Activated CD8-positive, alpha-beta memory T cell treated with anti-CD3 and anti-CD28 coated beads for 4 hours (primary cell): ENCODE measurements at regions not wholly inside any gene's neighbourhood (a gene's known extent, or its start where the extent isn't known, plus 50 kb on each side); places are given as distances from the start of the nearest gene placed in this dataset.
"Not testable (repeated sequence)": the region's sequence is repeated elsewhere in the genome, so short reads cannot be mapped to it uniquely, and the experiment has no call there.

ENCODE experiments used
- DNase-seq, 2 donors: peaks; one replicate each; pipeline ENCODE4 v3.0.0-alpha.2; 2020; ENCODE audit warnings: low read depth in 2 of 2

- DNase-seq, result not testable (repeated sequence)
These were observed 460.2 kb downstream of the RPIA start for GRCh38 chr2:89151699-89152098.

- DNase-seq, result not testable (repeated sequence)
These were observed 461.0 kb downstream of the RPIA start for GRCh38 chr2:89152501-89152900.

GRCh38 chr2:89153210-89153609, 461.7 kb downstream of the RPIA start:
- not testable (repeated sequence) for DNase-seq

- not testable (repeated sequence) for DNase-seq
These were observed 462.8 kb downstream of the RPIA start for GRCh38 chr2:89154247-89154682.

- not testable (repeated sequence) for DNase-seq
These were observed 468.8 kb downstream of the RPIA start for GRCh38 chr2:89160306-89160705.

GRCh38 chr2:89161626-89162025, 470.2 kb downstream of the RPIA start:
- DNase-seq, result not testable (repeated sequence)

GRCh38 chr2:89170506-89171173, 479.2 kb downstream of the RPIA start:
- not testable (repeated sequence) for DNase-seq

- DNase-seq, result not testable (repeated sequence)
These were observed 479.7 kb downstream of the RPIA start for GRCh38 chr2:89171174-89171519.

- not testable (repeated sequence) for DNase-seq
These were observed 485.5 kb downstream of the RPIA start for GRCh38 chr2:89177004-89177403.

GRCh38 chr2:89182221-89182620, 490.7 kb downstream of the RPIA start:
- not testable (repeated sequence) for DNase-seq

- not testable (repeated sequence) for DNase-seq
These were observed 493.3 kb downstream of the RPIA start for GRCh38 chr2:89184746-89185145.

GRCh38 chr2:89195636-89196251, 504.3 kb downstream of the RPIA start:
- DNase-seq, result not testable (repeated sequence)

GRCh38 chr2:89196719-89197118, 505.2 kb downstream of the RPIA start:
- DNase-seq, result not testable (repeated sequence)

GRCh38 chr2:89198026-89198425, 506.6 kb downstream of the RPIA start:
- not testable (repeated sequence) for DNase-seq

GRCh38 chr2:89199453-89200246, 508.2 kb downstream of the RPIA start:
- not testable (repeated sequence) for DNase-seq

GRCh38 chr2:89200247-89200527, 508.7 kb downstream of the RPIA start:
- DNase-seq, result not testable (repeated sequence)

GRCh38 chr2:89202518-89202917, 511.0 kb downstream of the RPIA start:
- DNase-seq, result not testable (repeated sequence)

GRCh38 chr2:89205153-89205552, 513.7 kb downstream of the RPIA start:
- DNase-seq, result not testable (repeated sequence)

GRCh38 chr2:89208144-89208932, 516.9 kb downstream of the RPIA start:
- not testable (repeated sequence) for DNase-seq

GRCh38 chr2:89213151-89213550, 521.7 kb downstream of the RPIA start:
- not testable (repeated sequence) for DNase-seq

- DNase-seq, result not testable (repeated sequence)
These were observed 522.3 kb downstream of the RPIA start for GRCh38 chr2:89213811-89214210.

- not testable (repeated sequence) for DNase-seq
These were observed 530.0 kb downstream of the RPIA start for GRCh38 chr2:89221474-89221873.
